GM12878 (cell line): ENCODE measurements at regions not wholly inside any gene's neighbourhood (a gene's known extent, or its start where the extent isn't known, plus 50 kb on each side); places are given as distances from the start of the nearest gene placed in this dataset.

ENCODE experiments used
- BCL11A ChIP-seq: IDR thresholded peaks from 2 replicates; pipeline ENCODE4 v1.6.1; 2011; ENCODE audit warnings: low read depth, low read length
- BRCA1 ChIP-seq: IDR thresholded peaks from 2 replicates; pipeline ENCODE4 v1.6.1; 2011; ENCODE audit warnings: low read depth, low read length, improper control_type of control experiment
- EZH2 ChIP-seq: IDR thresholded peaks from 2 replicates; pipeline ENCODE4 v1.6.1; 2012; ENCODE audit warnings: low read depth, mild to moderate bottlenecking, control low read depth, inconsistent platforms, low read length, borderline replicate concordance; ENCODE audit not compliant: control insufficient read depth
- GABPA ChIP-seq: IDR thresholded peaks from 2 replicates; pipeline ENCODE4 v1.6.1; 2014; ENCODE audit warnings: antibody characterized with exemption, low read depth, mild to moderate bottlenecking, inconsistent platforms
- HDAC6 ChIP-seq: fragments of 200-600 bp; sonication (generic); IDR thresholded peaks from one replicate; pipeline ENCODE4 v1.8.0; 2017; ENCODE audit warnings: antibody characterized with exemption; ENCODE audit not compliant: unreplicated experiment
- HDGF ChIP-seq: fragments of 450-650 bp; IDR thresholded peaks from 2 replicates; pipeline ENCODE4 v1.6.1; 2016; ENCODE audit warnings: antibody characterized with exemption
- IRF3 ChIP-seq: fragments of 450-650 bp; IDR thresholded peaks from 2 replicates; pipeline ENCODE4 v1.6.1; 2014; ENCODE audit warnings: mild to moderate bottlenecking
- POLR2AphosphoS5 ChIP-seq: IDR thresholded peaks from 2 replicates; pipeline ENCODE4 v1.6.1; 2011; ENCODE audit warnings: mild to moderate bottlenecking, low read length, inconsistent platforms
- SUZ12 ChIP-seq: fragments of 200-600 bp; sonication (generic); IDR thresholded peaks from one replicate; pipeline ENCODE4 v1.6.1; 2018; ENCODE audit warnings: antibody characterized with exemption, mild to moderate bottlenecking; ENCODE audit not compliant: unreplicated experiment
- ZNF274 ChIP-seq: IDR thresholded peaks from one replicate; pipeline ENCODE4 v1.8.0; 2011; ENCODE audit not compliant: insufficient read length, insufficient read depth
- TF ChIP-seq, protein P1 (sequence below), 3 experiments: IDR thresholded peaks in 2 of 3; conservative IDR thresholded peaks in 1 of 3; 2 replicates each; pipeline ENCODE4 v1.5.1; 2011; ENCODE audit warnings: low read depth in 3 of 3, low read length in 3 of 3, mild to moderate bottlenecking in 3 of 3, control low read depth in 2 of 3, moderate library complexity in 2 of 3, inconsistent platforms in 1 of 3, mixed read lengths in 1 of 3; ENCODE audit not compliant: control insufficient read depth in 2 of 3, insufficient read depth in 1 of 3; ENCODE audit errors: extremely low read depth in 1 of 3
- TF ChIP-seq, protein P2 (sequence below): IDR thresholded peaks from 2 replicates; pipeline ENCODE4 v1.6.1; 2012; ENCODE audit warnings: mild to moderate bottlenecking, low read depth, low read length
- TF ChIP-seq, protein P3 (sequence below): IDR thresholded peaks from 2 replicates; pipeline ENCODE4 v1.6.1; 2011; ENCODE audit warnings: low read depth, mild to moderate bottlenecking, low read length, moderate library complexity, borderline replicate concordance; ENCODE audit errors: extremely low read depth

GRCh38 chr13:111537115-111537728 is 216.8 kb downstream of the TEX29 start:
- no peak for TF ChIP-seq POLR2AphosphoS5
- TF ChIP-seq, protein P1, sequence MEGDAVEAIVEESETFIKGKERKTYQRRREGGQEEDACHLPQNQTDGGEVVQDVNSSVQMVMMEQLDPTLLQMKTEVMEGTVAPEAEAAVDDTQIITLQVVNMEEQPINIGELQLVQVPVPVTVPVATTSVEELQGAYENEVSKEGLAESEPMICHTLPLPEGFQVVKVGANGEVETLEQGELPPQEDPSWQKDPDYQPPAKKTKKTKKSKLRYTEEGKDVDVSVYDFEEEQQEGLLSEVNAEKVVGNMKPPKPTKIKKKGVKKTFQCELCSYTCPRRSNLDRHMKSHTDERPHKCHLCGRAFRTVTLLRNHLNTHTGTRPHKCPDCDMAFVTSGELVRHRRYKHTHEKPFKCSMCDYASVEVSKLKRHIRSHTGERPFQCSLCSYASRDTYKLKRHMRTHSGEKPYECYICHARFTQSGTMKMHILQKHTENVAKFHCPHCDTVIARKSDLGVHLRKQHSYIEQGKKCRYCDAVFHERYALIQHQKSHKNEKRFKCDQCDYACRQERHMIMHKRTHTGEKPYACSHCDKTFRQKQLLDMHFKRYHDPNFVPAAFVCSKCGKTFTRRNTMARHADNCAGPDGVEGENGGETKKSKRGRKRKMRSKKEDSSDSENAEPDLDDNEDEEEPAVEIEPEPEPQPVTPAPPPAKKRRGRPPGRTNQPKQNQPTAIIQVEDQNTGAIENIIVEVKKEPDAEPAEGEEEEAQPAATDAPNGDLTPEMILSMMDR (IDR thresholded peaks at IDR 0.05 in 2 of 3, conservative IDR thresholded peaks at IDR 0.05 in 1 of 3; ENCODE audit: control insufficient read depth in 2 of 3, extremely low read depth in 1 of 3, insufficient read depth in 1 of 3, low read depth in 3 of 3, low read length in 3 of 3) = no peak
- no peak for TF ChIP-seq EZH2
- TF ChIP-seq HDGF = no peak
- TF ChIP-seq, protein P2, sequence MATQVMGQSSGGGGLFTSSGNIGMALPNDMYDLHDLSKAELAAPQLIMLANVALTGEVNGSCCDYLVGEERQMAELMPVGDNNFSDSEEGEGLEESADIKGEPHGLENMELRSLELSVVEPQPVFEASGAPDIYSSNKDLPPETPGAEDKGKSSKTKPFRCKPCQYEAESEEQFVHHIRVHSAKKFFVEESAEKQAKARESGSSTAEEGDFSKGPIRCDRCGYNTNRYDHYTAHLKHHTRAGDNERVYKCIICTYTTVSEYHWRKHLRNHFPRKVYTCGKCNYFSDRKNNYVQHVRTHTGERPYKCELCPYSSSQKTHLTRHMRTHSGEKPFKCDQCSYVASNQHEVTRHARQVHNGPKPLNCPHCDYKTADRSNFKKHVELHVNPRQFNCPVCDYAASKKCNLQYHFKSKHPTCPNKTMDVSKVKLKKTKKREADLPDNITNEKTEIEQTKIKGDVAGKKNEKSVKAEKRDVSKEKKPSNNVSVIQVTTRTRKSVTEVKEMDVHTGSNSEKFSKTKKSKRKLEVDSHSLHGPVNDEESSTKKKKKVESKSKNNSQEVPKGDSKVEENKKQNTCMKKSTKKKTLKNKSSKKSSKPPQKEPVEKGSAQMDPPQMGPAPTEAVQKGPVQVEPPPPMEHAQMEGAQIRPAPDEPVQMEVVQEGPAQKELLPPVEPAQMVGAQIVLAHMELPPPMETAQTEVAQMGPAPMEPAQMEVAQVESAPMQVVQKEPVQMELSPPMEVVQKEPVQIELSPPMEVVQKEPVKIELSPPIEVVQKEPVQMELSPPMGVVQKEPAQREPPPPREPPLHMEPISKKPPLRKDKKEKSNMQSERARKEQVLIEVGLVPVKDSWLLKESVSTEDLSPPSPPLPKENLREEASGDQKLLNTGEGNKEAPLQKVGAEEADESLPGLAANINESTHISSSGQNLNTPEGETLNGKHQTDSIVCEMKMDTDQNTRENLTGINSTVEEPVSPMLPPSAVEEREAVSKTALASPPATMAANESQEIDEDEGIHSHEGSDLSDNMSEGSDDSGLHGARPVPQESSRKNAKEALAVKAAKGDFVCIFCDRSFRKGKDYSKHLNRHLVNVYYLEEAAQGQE = no peak
- TF ChIP-seq BCL11A = no peak
- no peak for TF ChIP-seq IRF3
- no peak for TF ChIP-seq HDAC6
- no peak for TF ChIP-seq SUZ12
- TF ChIP-seq GABPA = no peak
- TF ChIP-seq ZNF274 = no peak
- no peak for TF ChIP-seq BRCA1
- TF ChIP-seq, protein P3, sequence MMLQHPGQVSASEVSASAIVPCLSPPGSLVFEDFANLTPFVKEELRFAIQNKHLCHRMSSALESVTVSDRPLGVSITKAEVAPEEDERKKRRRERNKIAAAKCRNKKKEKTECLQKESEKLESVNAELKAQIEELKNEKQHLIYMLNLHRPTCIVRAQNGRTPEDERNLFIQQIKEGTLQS = no peak
